Muscle of arm (tissue), 1 donor: ENCODE measurements at regions not wholly inside any gene's neighbourhood (a gene's known extent, or its start where the extent isn't known, plus 50 kb on each side); places are given as distances from the start of the nearest gene placed in this dataset.
"Not testable (repeated sequence)": the region's sequence is repeated elsewhere in the genome, so short reads cannot be mapped to it uniquely, and the experiment has no call there.

Experiments used
- DNase-seq: peaks from one replicate; pipeline ENCODE4 v3.0.0-alpha.2; 2013

GRCh38 chr2:154582694-154583093 lies 115.8 kb upstream of the KCNJ3 start:
- not testable (repeated sequence) for DNase-seq

DNA sequence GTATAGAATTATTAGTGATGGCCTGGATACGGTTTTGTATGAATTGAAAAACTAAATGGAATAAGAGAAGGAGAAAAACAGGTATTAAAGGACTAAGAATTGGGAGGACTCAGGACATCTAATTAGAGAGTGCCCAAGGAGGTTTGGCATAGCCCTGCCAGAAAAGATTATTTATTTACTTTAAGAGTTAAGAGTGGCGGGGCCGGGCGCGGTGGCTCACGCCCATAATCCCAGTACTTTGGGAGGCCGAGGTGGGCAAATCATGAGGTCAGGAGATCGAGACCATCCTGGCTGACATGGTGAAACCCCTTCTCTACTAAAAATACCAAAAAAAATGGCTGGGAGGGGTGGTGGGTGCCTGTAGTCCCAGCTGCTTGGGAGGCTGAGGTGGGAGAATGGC lies 115.2 kb upstream of the KCNJ3 start:
- DNase-seq: not testable (repeated sequence)

DNA sequence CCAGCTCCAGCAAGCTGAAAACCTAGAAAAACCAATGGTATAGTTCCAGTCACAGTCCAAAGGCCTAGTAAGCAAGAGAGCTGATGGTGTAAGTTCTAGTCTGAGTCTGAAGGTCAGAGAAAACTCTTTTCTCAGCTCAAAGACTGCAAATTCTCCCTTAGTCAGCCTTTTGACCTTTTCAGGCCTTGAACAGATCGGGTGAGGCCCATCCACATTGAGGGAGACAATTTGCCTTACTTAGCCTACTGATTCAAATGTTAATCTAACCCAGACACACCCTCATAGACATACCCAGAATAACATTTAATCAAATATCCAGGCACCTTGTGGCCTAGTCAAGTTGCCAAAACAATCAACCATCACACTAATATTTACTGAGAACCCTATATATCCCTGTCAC lies 110.8 kb upstream of the KCNJ3 start:
- no peak for DNase-seq

DNA sequence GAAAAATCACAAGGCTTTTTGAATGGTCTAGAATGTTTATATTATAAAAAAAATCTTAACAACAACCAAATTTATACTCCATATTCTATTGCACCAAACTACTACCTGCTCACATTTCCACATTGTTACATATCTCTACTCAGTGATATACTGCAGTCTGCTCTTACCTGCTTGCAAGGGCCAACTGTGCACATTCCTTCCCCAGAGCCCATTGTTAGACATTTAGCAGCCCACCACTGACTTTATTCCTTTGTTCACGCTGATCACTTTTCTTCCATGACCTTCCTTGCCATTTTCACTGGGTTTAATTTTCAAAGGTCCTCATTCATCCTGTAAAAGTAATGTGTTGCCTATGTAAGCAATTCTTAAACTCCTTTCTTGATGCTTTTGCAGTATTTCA lies 109.7 kb upstream of the KCNJ3 start:
- DNase-seq: no peak

- no peak for DNase-seq
These were observed 109.0 kb upstream of the KCNJ3 start for GRCh38 chr2:154589514-154589913.

DNA sequence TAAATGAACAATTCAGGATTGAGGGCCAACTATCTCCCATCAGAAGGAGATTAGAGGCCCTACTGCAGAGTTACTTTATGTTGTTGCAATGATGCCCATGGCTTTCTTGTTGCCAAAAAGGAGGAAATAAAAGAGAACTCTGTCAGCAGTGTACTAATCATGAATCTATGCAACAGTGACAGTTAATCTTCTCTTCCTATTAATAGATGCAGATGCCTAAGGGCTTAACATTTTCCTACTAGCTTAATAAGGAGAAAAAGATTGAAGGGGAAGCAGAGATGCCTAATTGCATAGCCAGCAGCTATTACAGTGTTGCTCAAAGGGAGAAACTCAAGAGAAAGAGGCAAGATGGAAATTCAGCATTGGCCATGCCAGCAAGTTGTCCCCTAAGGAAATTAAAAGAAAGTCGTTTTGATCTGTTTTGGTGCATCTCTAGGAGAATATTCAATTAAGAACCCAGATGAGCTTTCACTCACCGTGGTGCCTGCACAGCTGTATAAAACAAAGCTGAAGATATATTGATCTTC lies 107.1 kb upstream of the KCNJ3 start:
- no peak for DNase-seq

DNA sequence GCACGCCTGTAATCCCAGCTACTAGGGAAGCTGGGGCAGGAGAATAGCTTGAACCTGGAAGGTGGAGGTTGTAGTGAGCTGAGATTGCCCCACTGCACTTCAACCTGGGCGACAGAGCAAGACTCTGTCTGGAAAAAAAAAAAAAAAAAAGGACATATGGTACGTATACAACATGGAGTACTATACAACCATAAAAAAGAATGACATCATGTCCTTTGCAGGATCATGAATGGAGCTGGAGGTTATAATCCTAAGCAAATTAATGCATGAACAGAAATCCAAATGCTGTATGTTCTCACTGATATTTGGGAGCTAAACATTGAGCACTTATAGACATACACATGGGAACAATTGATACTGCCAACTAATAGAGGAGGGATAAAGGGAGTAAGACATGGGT lies 99.3 kb upstream of the KCNJ3 start:
- no peak for DNase-seq

- no peak for DNase-seq
These were observed 97.5 kb upstream of the KCNJ3 start for GRCh38 chr2:154600927-154601494.

DNA sequence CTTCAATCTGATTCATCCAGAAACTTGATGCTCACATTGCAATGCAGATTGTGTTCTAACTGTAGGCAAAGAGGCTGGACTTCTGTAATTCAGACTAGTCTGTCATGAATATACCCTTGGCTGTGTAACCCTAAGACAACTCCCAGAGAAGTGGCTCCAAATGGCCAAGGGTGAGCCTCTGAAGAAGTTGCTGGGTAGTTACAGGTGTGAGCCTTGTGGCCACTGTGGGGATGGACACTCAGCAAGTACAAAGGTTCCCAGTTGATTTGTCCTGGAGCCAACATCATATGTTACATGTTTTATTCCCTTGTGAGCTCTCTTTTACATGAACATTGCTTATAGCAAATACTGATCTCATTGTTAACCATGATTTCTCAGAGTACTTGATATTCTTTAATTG lies 94.8 kb upstream of the KCNJ3 start:
- DNase-seq: no peak

GRCh38 chr2:154608438-154608837 lies 90.1 kb upstream of the KCNJ3 start:
- no peak for DNase-seq

GRCh38 chr2:154614906-154615305 lies 83.6 kb upstream of the KCNJ3 start:
- no peak for DNase-seq

DNA sequence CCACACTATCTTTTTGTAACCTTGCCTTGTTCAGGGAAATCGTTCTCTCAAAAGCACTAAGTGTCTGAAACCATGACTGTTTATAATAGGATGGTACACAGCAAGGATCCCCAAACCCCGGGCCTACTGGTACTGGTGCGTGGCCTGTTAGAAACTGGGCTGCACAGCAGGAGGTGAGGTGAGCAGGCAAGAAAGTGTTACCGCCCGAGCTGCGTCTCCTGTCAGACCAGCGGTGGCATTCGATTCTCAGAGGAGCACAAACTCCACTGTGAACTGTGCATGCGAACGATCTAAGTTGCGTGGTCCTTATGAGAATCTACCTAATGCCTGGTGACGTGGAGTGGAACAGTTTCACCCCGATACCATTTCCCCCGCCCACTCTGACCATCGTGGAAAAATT lies 81.8 kb upstream of the KCNJ3 start:
- no peak for DNase-seq

- DNase-seq: no peak
These were observed 78.0 kb upstream of the KCNJ3 start for GRCh38 chr2:154620471-154620870.

DNA sequence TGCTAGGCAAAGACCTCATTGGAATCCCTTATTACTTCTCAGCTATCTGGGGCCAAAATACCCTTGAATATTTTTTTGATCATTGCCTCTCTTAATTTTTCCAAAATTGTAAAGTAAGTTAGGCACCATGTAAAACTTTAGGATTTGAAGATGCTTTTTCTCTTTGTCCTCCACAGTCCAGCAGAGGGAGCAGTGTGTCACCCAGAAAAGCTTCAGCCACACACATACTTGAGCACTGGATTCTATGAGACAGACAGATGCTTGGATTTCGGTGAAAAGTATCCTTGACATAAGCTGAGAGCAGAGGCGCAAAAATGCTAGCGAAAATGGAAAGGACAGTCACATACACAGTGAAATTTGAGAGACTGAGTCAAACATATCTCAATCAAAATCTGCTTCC lies 74.7 kb upstream of the KCNJ3 start:
- DNase-seq: peak; percentile 65

DNA sequence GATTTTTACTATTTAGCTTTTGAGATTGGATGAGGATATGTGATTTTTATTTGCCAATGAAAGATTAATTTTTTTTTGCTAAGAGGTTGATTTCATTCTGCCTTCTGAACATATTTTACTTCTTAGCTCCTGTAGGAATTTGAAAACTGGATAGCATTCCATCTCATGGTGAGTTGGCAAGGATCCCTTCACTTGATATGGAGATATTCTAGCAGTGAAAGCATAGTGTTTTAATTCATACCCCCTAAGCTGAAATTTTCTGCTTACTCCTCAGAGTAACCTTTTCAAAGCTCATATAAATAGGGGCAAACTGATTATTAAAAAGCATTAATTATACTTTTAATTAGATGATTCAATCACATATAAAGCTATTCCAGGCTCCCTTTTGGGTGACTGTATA lies 61.0 kb upstream of the KCNJ3 start:
- DNase-seq: no peak

GRCh38 chr2:154638783-154639182 lies 59.7 kb upstream of the KCNJ3 start:
- DNase-seq: peak; percentile 10

DNA sequence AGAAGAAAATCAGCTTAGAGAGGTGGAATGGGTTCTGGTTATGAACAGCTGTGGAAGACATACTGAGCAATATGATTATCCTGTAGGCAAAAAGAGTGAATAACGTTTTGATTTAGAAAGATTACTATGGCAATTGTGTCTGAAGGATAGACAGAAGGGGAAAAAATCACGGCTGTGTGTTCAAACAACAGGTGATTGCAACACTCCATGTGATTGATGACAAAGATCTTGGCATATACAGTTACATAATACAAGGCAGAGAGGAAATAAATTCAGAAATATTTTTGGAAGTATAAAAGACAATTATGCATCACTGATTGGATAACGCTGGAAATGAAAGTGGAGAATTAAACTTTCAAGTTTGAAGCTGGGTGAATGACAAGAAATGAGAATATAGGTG lies 58.5 kb upstream of the KCNJ3 start:
- DNase-seq: no peak
